Medulla oblongata (tissue), 1 donor: ENCODE measurements at regions not wholly inside any gene's neighbourhood (a gene's known extent, or its start where the extent isn't known, plus 50 kb on each side); places are given as distances from the start of the nearest gene placed in this dataset.

ENCODE experiments used
- DNase-seq: peaks from one replicate; pipeline ENCODE4 v3.0.0-alpha.2; 2015; ENCODE audit errors: extremely low spot score

DNA sequence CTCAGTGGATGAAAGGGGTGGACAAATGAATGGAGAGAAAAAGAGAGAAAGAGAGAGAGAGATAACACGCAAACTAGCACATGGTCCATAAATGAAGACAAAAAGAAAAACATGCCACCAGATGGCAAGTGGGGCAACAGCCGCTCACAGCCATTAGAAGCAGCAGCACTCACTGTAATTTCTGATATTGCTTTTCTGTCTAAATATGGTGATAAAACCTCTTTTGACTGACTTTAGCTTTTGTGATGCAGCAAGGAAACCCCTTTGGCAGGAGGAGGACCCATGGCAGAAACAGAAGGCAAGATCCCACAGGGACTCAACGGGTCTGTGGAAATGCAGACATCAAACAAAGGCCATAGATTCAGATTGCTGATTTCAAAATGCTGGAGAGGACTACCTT is 88.0 kb upstream of the CDH20 start:
- DNase-seq: no peak

GRCh38 chr18:61248589-61248988 is 84.6 kb upstream of the CDH20 start:
- no peak for DNase-seq

- no peak for DNase-seq
Measured at GRCh38 chr18:61256291-61256690, 76.9 kb upstream of the CDH20 start.

DNA sequence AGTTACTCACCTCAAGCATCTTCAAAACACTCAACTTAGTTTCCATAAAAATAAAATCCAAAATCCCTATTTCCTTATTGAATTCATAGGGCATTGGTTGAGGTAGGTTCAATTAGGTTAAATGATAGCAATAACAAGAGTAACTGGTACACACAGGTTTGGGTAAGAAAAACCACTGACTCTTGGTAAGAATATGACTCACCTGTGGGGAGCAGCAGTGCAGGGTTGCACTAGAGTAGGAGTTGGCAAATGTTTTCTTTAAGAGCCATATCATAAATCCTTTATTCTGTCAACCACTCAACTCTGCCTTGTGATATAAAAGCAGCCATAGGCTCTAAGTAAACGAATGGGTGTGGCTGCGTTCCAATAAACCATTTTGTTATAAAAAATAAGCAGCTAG is 71.4 kb upstream of the CDH20 start:
- DNase-seq: no peak

- DNase-seq: no peak
Measured at GRCh38 chr18:61272793-61273192, 60.4 kb upstream of the CDH20 start.

DNA sequence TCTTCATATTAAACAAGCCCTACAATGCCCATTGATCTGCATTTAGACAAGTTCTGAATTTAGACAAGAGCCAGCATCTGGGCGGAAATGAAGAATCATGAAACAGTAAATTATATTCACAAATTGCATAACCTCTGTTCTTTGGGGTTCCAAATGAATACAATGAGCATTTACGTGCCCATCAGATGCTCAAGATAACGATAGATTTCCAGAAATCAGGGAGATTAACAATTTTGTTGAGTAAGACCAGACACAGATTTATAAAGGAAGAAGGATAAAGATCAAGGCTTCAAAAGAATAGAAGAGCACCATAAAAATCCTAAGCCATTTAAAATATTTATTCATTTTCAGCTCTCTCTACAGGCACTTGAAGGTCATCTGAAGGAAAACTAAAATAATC is 59.7 kb upstream of the CDH20 start:
- no peak for DNase-seq

GRCh38 chr18:61274416-61274960 is 58.7 kb upstream of the CDH20 start:
- no peak for DNase-seq

DNA sequence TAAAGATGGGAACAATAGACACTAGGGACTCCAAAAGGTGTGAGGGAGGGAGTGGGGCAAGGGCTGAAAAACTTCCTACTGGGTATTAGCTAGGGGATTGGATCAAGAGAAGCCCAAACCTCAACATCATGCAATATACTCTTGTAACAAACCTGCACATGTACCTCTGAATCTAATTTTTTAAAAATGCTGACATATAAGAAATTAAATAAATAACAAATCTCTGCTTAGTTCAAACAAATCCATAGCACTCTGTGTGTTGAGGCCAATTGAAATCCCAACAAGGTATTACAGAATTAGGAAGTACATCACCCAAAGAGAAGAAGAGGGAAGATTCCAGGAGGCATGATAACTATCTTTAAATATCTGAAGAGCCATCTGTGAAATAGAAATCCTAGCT is 55.4 kb upstream of the CDH20 start:
- no peak for DNase-seq

- DNase-seq: no peak
Measured at GRCh38 chr18:61281431-61281830, 51.8 kb upstream of the CDH20 start.

DNA sequence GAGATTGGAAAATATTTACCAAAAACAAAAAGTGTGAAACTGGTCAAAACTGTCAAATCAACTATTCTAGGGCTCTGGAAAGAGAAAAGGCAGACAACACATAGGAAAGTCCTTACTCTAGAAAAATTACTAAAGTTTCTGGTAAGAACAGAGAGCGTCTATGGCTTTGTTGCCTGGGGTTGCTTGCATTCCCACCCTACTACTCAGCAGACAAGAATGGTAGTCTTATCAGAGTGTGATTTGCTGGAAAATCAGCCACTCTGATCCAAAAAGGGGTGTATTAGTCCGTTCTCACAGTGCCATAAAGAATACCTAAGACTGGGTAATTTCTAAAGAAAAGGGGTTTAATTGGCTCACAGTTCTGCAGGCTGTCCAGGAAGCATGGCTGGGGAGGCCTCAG is 50.3 kb upstream of the CDH20 start:
- DNase-seq: no peak
